T-helper 2 cell treated with Interferon-gamma antibody and Interleukin-4, amounts not matched to agents 5 μg/mL and 100 μg/mL, for 36 hours (primary cell): ENCODE measurements at regions not wholly inside any gene's neighbourhood (a gene's known extent, or its start where the extent isn't known, plus 50 kb on each side); places are given as distances from the start of the nearest gene placed in this dataset.
A peak's percentile ranks its signal among the peaks of the same experiment; 100 is the strongest.

Experiments
- DNase-seq: peaks from one replicate; pipeline ENCODE4 v3.0.0; 2021; ENCODE audit warnings: low spot score
- H3K27ac Mint-ChIP-seq: one replicate; pipeline ENCODE4 v1.8.0; 2021; ENCODE audit warnings: mild to moderate bottlenecking, mixed read lengths
- H3K27me3 Mint-ChIP-seq: one replicate; pipeline ENCODE4 v1.8.0; 2021; ENCODE audit warnings: low read depth, mixed read lengths
- H3K36me3 Mint-ChIP-seq: one replicate; pipeline ENCODE4 v1.8.0; 2021; ENCODE audit warnings: low read depth, mixed read lengths
- H3K4me1 Mint-ChIP-seq: one replicate; pipeline ENCODE4 v1.8.0; 2021; ENCODE audit warnings: low read depth, mixed read lengths
- H3K4me3 Mint-ChIP-seq: one replicate; pipeline ENCODE4 v1.8.0; 2022; ENCODE audit warnings: mild to moderate bottlenecking, moderate library complexity, mixed read lengths
- H3K9me3 Mint-ChIP-seq: one replicate; pipeline ENCODE4 v1.8.0; 2021; ENCODE audit warnings: mixed read lengths

DNA sequence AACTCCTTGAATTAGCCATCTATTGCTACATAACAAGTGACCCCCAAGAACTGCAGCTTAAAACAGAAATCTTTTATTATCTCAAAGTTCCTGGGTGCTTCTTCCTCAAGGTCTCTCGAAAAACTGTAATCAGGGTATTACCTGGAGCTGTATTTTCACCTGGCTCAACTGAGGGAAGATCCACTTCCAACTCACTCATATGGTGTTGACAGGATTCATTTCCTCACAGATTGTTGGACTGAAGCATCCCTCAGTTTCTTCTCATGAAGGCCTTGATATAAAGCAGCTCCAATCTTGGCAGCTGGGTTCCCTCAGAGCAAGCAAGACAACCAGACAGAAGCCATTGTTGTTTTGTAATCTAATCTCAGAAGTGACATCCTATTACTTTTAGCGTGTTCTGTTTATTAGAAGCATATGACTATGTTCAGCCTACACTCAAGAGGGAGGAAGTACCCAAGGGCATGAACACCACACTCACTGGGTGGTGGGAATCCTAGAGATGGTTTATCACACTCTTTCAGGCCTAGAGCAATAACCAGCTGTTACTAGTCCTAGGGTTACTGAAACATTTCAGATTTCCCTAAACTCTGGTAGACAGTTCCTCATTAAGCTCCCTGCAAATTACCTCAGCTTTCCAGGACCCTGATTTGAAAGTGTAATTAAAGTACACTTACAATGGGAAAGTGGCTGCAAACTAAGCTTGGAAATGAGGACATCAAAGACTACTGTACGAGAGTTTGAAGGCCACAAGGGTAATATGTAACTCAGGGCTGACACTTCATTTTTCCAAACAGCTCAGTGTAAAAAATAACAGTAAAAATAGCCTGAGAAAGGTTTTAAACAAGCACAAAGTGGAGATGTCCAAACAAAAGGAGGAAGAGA, 222.2 kb downstream of the SEC23A start:
- no peak overlapping the region for H3K27ac Mint-ChIP-seq
- H3K9me3 Mint-ChIP-seq: no peaks in the 10 kb centered on the region
- H3K36me3 Mint-ChIP-seq: no peaks in the 10 kb centered on the region
- no peaks in the 10 kb centered on the region for H3K4me1 Mint-ChIP-seq
- H3K27me3 Mint-ChIP-seq: peaks cover 2% of the 10 kb centered on the region
- no peak overlapping the region for H3K4me3 Mint-ChIP-seq
- DNase-seq: no peak

DNA sequence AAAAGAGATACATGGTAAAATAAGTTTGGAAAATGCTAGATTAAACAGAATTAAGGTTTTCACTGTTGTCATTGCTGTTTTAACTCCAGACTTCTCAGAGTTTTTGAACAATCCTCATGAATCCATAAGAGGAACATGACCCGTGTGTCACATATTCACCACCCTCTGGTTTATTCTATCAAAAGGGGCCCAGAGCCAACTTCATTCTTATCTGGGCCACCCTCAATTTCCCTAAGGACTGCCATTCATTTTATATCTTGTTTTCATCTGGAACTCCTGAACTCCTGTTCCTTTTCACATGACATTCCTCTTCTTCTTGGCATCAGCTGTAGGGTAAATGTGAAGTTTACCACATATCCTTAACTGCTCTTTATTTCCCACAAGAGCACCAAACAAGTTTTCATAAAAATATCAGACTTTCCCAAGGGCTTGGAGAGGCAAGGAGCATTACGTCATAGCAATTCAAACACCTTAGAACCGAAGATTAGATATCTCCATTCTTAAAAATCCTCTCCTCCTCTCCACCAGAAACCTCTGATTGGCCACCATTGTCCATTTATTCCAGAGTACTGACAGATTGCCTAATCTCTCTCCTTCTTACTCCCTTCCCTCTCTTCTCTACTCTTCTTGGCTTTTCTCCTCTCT, 225.2 kb downstream of the SEC23A start:
- H3K27me3 Mint-ChIP-seq: peaks cover 3% of the 10 kb centered on the region
- H3K4me1 Mint-ChIP-seq: no peaks in the 10 kb centered on the region
- no peak overlapping the region for H3K4me3 Mint-ChIP-seq

GRCh38 chr14:38874721-38875120, 228.3 kb downstream of the SEC23A start:
- no peak for DNase-seq
- Mint-ChIP-seq H3K27me3 (peaks cover 3% of the 10 kb centered on the region), H3K4me3 (no peak overlapping the region), H3K27ac (no peak overlapping the region), H3K9me3 (no peaks in the 10 kb centered on the region), H3K36me3 (no peaks in the 10 kb centered on the region), H3K4me1 (no peaks in the 10 kb centered on the region)

More for the DNA sequence above, 225.2 kb downstream of the SEC23A start:
- Mint-ChIP-seq H3K9me3 (no peaks in the 10 kb centered on the region), H3K27ac (no peak overlapping the region), H3K36me3 (no peaks in the 10 kb centered on the region)
- DNase-seq: no peak

DNA sequence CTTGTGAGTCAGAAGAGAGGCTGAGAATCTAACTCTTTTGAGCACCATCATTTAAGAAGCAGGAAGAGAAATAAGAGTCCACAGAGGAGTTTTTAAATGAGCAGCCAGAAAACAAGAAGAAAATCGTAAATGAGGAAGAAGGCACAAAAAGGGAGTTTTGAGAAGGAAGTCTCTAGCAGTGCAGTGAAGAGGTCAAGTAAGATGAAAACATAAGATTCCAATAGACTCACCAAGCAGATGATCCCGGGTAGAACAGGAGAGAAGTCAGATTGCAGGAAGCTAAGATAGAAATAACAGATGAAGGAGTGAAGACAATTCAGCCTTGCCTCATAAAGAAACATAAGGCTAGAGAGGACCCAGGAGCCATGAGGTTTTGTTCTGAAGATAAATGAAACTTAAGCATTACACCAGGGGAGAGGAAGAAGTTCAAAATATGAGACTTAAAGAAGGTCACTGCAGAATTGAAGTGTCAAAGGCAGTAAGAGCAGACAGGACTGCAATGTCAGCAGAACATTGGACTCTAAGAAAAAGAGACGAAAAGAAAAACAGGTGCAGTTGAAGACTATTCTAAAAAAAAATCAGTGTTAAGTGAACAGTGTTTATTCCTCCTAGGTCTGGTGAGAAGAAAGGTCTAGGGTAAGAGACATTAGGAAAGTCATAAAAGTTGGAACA, 229.0 kb downstream of the SEC23A start:
- Mint-ChIP-seq H3K27ac (no peak overlapping the region), H3K36me3 (no peaks in the 10 kb centered on the region), H3K4me1 (no peaks in the 10 kb centered on the region), H3K27me3 (peaks cover 2% of the 10 kb centered on the region), H3K9me3 (no peaks in the 10 kb centered on the region), H3K4me3 (no peak overlapping the region)
- no peak for DNase-seq

DNA sequence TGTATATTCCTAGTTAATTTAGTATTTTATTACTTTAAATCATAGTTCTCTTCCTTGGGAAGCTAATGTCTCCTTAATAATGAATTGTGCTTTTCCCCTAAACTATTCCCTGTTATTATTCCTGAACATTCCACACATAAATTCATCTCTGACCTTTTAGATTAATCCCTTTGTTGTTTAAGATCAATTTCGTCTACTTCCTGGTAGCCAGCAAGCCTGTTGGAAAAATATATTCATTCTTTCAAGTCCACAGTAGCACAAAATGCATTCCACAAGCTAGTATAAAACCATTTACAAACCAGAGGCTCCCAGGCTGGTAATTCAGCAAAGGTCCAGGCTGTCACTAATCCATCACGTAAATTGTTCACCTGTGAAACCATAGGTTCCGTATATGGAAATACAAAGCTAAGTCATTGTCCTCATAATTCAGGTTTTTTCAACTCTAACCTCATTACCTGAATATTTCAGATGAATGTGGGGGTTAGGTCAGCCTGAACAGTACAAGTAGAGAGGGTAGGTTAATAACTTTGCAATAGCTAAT, 232.7 kb downstream of the SEC23A start:
- no peaks in the 10 kb centered on the region for H3K27me3 Mint-ChIP-seq
- no peaks in the 10 kb centered on the region for H3K36me3 Mint-ChIP-seq

GRCh38 chr14:38868399-38869290, 234.4 kb downstream of the SEC23A start:
- Mint-ChIP-seq H3K4me3 (no peak overlapping the region), H3K36me3 (no peaks in the 10 kb centered on the region), H3K4me1 (no peaks in the 10 kb centered on the region), H3K27me3 (no peaks in the 10 kb centered on the region), H3K9me3 (no peaks in the 10 kb centered on the region), H3K27ac (no peak overlapping the region)
- DNase-seq: no peak

More for the DNA sequence above, 232.7 kb downstream of the SEC23A start:
- H3K27ac Mint-ChIP-seq: no peak overlapping the region
- no peaks in the 10 kb centered on the region for H3K4me1 Mint-ChIP-seq
- DNase-seq: no peak
- no peaks in the 10 kb centered on the region for H3K9me3 Mint-ChIP-seq
- H3K4me3 Mint-ChIP-seq: no peak overlapping the region

DNA sequence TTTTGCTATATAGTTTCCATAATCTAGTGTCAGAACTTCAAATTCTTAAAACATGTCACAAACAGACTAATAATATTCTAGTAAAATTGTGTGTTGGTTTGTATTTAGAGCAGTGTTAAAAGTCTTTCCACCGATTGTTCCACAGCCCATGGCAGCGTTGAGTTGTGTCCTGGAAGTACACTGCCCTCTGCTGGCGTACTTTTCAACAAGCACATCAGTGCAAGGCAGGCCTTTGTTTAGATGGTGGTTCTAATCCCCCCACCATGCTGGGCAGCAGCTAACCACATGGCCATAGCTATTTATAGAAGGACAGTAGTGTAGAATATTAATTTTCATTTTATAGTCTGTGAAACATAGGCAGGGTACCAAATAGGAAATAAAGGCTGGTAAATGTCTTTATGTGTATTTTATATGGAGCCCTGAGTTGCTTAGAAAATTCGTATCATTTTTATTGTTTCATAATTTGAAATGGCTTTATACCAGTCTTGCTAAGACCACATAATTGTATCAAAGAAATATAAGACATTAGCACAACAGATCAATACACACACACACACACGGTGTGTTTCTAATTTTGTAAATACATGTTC, 235.4 kb downstream of the SEC23A start:
- H3K27ac Mint-ChIP-seq: no peak overlapping the region
- no peaks in the 10 kb centered on the region for H3K36me3 Mint-ChIP-seq
- no peaks in the 10 kb centered on the region for H3K27me3 Mint-ChIP-seq
- peak; percentile 23 for DNase-seq
- no peaks in the 10 kb centered on the region for H3K9me3 Mint-ChIP-seq
- H3K4me3 Mint-ChIP-seq: no peak overlapping the region
- H3K4me1 Mint-ChIP-seq: no peaks in the 10 kb centered on the region

DNA sequence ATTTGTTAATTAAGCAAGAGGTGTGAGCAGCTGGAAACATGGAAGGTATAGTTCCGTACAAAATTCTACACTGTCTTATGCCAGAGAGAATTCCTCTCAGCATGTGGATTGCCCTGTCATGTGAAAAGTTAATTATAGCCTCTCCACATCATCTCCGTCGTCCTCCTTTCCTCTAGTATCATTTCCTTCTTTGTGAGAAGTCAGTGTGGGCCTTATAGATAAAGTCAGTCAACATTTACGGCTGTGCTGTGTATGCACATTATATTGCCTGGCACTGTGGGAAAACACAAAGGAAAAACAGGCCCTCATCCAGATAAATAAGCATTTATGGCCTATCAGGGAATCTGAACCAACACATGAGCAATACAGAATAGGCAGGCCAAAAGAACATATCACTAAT, 236.6 kb downstream of the SEC23A start:
- no peaks in the 10 kb centered on the region for H3K4me1 Mint-ChIP-seq
- no peak for DNase-seq
- no peak overlapping the region for H3K4me3 Mint-ChIP-seq
- no peaks in the 10 kb centered on the region for H3K27me3 Mint-ChIP-seq
- no peaks in the 10 kb centered on the region for H3K9me3 Mint-ChIP-seq
- no peak overlapping the region for H3K27ac Mint-ChIP-seq
- H3K36me3 Mint-ChIP-seq: no peaks in the 10 kb centered on the region

GRCh38 chr14:38862366-38862765, 240.7 kb downstream of the SEC23A start:
- H3K4me1 Mint-ChIP-seq: no peaks in the 10 kb centered on the region
- H3K9me3 Mint-ChIP-seq: no peaks in the 10 kb centered on the region
- DNase-seq: no peak
- H3K27me3 Mint-ChIP-seq: peaks cover 2% of the 10 kb centered on the region
- H3K36me3 Mint-ChIP-seq: no peaks in the 10 kb centered on the region
- no peak overlapping the region for H3K4me3 Mint-ChIP-seq
- H3K27ac Mint-ChIP-seq: no peak overlapping the region

GRCh38 chr14:38860530-38860929, 242.5 kb downstream of the SEC23A start:
- H3K27me3 Mint-ChIP-seq: peaks cover 2% of the 10 kb centered on the region
- no peaks in the 10 kb centered on the region for H3K36me3 Mint-ChIP-seq
- no peak for DNase-seq
- no peak overlapping the region for H3K4me3 Mint-ChIP-seq
- no peaks in the 10 kb centered on the region for H3K4me1 Mint-ChIP-seq
- H3K27ac Mint-ChIP-seq: no peak overlapping the region
- no peaks in the 10 kb centered on the region for H3K9me3 Mint-ChIP-seq

GRCh38 chr14:38856798-38857197, 246.2 kb downstream of the SEC23A start:
- no peaks in the 10 kb centered on the region for H3K36me3 Mint-ChIP-seq
- no peak overlapping the region for H3K27ac Mint-ChIP-seq
- H3K4me1 Mint-ChIP-seq: no peaks in the 10 kb centered on the region
- peaks cover 2% of the 10 kb centered on the region for H3K27me3 Mint-ChIP-seq
- no peak for DNase-seq
- no peak overlapping the region for H3K4me3 Mint-ChIP-seq
- no peaks in the 10 kb centered on the region for H3K9me3 Mint-ChIP-seq

- no peak overlapping the region for H3K4me3 Mint-ChIP-seq
- H3K27me3 Mint-ChIP-seq: no peaks in the 10 kb centered on the region
- DNase-seq: no peak
- H3K9me3 Mint-ChIP-seq: no peaks in the 10 kb centered on the region
- no peak overlapping the region for H3K27ac Mint-ChIP-seq
- H3K4me1 Mint-ChIP-seq: no peaks in the 10 kb centered on the region
- H3K36me3 Mint-ChIP-seq: no peaks in the 10 kb centered on the region
Measured at GRCh38 chr14:38855513-38855912, 247.5 kb downstream of the SEC23A start.

- H3K9me3 Mint-ChIP-seq: no peaks in the 10 kb centered on the region
- H3K4me1 Mint-ChIP-seq: no peaks in the 10 kb centered on the region
- no peaks in the 10 kb centered on the region for H3K27me3 Mint-ChIP-seq
- H3K27ac Mint-ChIP-seq: no peak overlapping the region
- H3K4me3 Mint-ChIP-seq: no peak overlapping the region
- DNase-seq: no peak
- no peaks in the 10 kb centered on the region for H3K36me3 Mint-ChIP-seq
Measured at GRCh38 chr14:38851111-38851510, 251.9 kb downstream of the SEC23A start.
